Ovary (tissue), 3 donors: ENCODE measurements at regions not wholly inside any gene's neighbourhood (a gene's known extent, or its start where the extent isn't known, plus 50 kb on each side); places are given as distances from the start of the nearest gene placed in this dataset.

Experiments used
- CTCF ChIP-seq, 3 donors: fragments of 450-650 bp in 2 of 3; fragments of 200-600 bp in 1 of 3; IDR thresholded peaks; one replicate each; pipeline versions ENCODE4 v1.5.1 to v1.8.0; 2016 to 2022; ENCODE audit warnings: antibody characterized with exemption in 3 of 3, mild to moderate bottlenecking in 1 of 3
- EP300 ChIP-seq: sonication (generic); formaldehyde crosslinking; IDR thresholded peaks from one replicate; pipeline ENCODE4 v1.6.1; 2017; ENCODE audit warnings: antibody characterized with exemption
- donor health status: DM: no; HTN: no; CAD: no.

- TF ChIP-seq EP300 (no peak), CTCF (IDR thresholded peaks at IDR 0.05) (no peak)
Observed at GRCh38 chr1:4586611-4587160, 67.7 kb upstream of the AJAP1 start.
